HepG2 (cell line): ENCODE measurements at regions not wholly inside any gene's neighbourhood (a gene's known extent, or its start where the extent isn't known, plus 50 kb on each side); places are given as distances from the start of the nearest gene placed in this dataset.

Experiments
- FOXP1 ChIP-seq, 2 experiments: fragments of 450-650 bp in 1 of 2; IDR thresholded peaks; 2 replicates each; pipeline ENCODE4 v1.6.1; 2017 to 2018; ENCODE audit warnings: antibody characterized with exemption in 1 of 2
- KAT7 ChIP-seq: IDR thresholded peaks from 2 replicates; pipeline ENCODE4 v1.6.1; 2018; ENCODE audit warnings: borderline replicate concordance, missing compliant biosample characterization
- KDM5B ChIP-seq: sonication (generic); formaldehyde crosslinking; IDR thresholded peaks from 2 replicates; pipeline ENCODE4 v1.4.0; 2020; ENCODE audit warnings: missing genetic modification reagents, mild to moderate bottlenecking, borderline replicate concordance
- MAZ ChIP-seq, 2 experiments: sonication (generic) in 1 of 2; formaldehyde crosslinking in 1 of 2; IDR thresholded peaks; 2 replicates each; pipeline versions ENCODE4 v1.5.0 to v1.6.1; 2012 to 2020; ENCODE audit warnings: low read depth in 2 of 2, mild to moderate bottlenecking in 2 of 2, borderline replicate concordance in 1 of 2, improper control_type of control experiment in 1 of 2, low read length in 1 of 2, missing genetic modification reagents in 1 of 2, moderate library complexity in 1 of 2
- MXD1 ChIP-seq: sonication (generic); formaldehyde crosslinking; IDR thresholded peaks from 2 replicates; pipeline ENCODE4 v1.4.0; 2020; ENCODE audit warnings: mild to moderate bottlenecking, missing genetic modification reagents
- SIX1 ChIP-seq: sonication (generic); formaldehyde crosslinking; IDR thresholded peaks from 2 replicates; pipeline ENCODE4 v1.4.0; 2020; ENCODE audit warnings: missing genetic modification reagents, borderline replicate concordance
- SMAD1 ChIP-seq: sonication (generic); formaldehyde crosslinking; IDR thresholded peaks from 2 replicates; pipeline ENCODE4 v1.4.0; 2020; ENCODE audit warnings: missing genetic modification reagents, low read depth, mild to moderate bottlenecking, borderline replicate concordance
- SMAD9 ChIP-seq: sonication (generic); formaldehyde crosslinking; IDR thresholded peaks from 2 replicates; pipeline ENCODE4 v1.5.1; 2020; ENCODE audit warnings: mild to moderate bottlenecking, missing genetic modification reagents
- ZBED4 ChIP-seq: sonication (generic); formaldehyde crosslinking; IDR thresholded peaks from 2 replicates; pipeline ENCODE4 v1.4.0; 2020; ENCODE audit warnings: missing genetic modification reagents, borderline replicate concordance
- ZBTB21 ChIP-seq: sonication (generic); formaldehyde crosslinking; IDR thresholded peaks from 2 replicates; pipeline ENCODE4 v1.4.0; 2020; ENCODE audit warnings: missing genetic modification reagents
- ZMYM2 ChIP-seq: sonication (generic); formaldehyde crosslinking; IDR thresholded peaks from 2 replicates; pipeline ENCODE4 v1.8.0; 2022; ENCODE audit warnings: mild to moderate bottlenecking, missing genetic modification reagents
- ZNF414 ChIP-seq: sonication (generic); formaldehyde crosslinking; IDR thresholded peaks from 2 replicates; pipeline ENCODE4 v1.5.0; 2020; ENCODE audit warnings: missing genetic modification reagents
- ZNF792 ChIP-seq: IDR thresholded peaks from 2 replicates; pipeline ENCODE4 v1.6.1; 2016
- ZNF800 ChIP-seq: sonication (generic); formaldehyde crosslinking; IDR thresholded peaks from 2 replicates; pipeline ENCODE4 v1.4.0; 2020; ENCODE audit warnings: missing genetic modification reagents
- ZSCAN20 ChIP-seq: sonication (generic); formaldehyde crosslinking; IDR thresholded peaks from 2 replicates; pipeline ENCODE4 v1.4.0; 2020; ENCODE audit warnings: missing genetic modification reagents, mild to moderate bottlenecking, borderline replicate concordance
- TF ChIP-seq, protein P1 (sequence below): conservative IDR thresholded peaks from 2 replicates; pipeline ENCODE4 v1.6.1; 2018; ENCODE audit warnings: missing genetic modification reagents

- TF ChIP-seq ZBED4, result no peak
- TF ChIP-seq, protein P1, sequence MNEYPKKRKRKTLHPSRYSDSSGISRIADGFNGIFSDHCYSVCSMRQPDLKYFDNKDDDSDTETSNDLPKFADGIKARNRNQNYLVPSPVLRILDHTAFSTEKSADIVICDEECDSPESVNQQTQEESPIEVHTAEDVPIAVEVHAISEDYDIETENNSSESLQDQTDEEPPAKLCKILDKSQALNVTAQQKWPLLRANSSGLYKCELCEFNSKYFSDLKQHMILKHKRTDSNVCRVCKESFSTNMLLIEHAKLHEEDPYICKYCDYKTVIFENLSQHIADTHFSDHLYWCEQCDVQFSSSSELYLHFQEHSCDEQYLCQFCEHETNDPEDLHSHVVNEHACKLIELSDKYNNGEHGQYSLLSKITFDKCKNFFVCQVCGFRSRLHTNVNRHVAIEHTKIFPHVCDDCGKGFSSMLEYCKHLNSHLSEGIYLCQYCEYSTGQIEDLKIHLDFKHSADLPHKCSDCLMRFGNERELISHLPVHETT (CRISPR knock-in tag), result no peak
- TF ChIP-seq ZNF800 (CRISPR knock-in tag), result no peak
- no peak for TF ChIP-seq SIX1 (CRISPR knock-in tag)
- TF ChIP-seq KDM5B, result no peak
- peak; percentile 71; the same call in 1 of the 2 replicates for TF ChIP-seq MXD1
- no peak for TF ChIP-seq ZNF792 (CRISPR knock-in tag)
- no peak for TF ChIP-seq FOXP1 (IDR thresholded peaks at IDR 0.05)
- no peak; the same call in 1 of the 2 replicates for TF ChIP-seq FOXP1 (CRISPR knock-in tag; IDR thresholded peaks at IDR 0.05)
- 0 out of 2 replicates have a peak, but pooled peaks have one; percentile 9 for TF ChIP-seq ZBTB21 (CRISPR knock-in tag)
- no peak; the same call in none of the 2 replicates for TF ChIP-seq ZMYM2
- TF ChIP-seq MAZ (IDR thresholded peaks at IDR 0.05; ENCODE audit: borderline replicate concordance, low read depth, low read length), result peak; percentile 15; the same call in 1 of the 2 replicates
- TF ChIP-seq MAZ (CRISPR knock-in tag; IDR thresholded peaks at IDR 0.05; ENCODE audit: low read depth), result no peak; the same call in none of the 2 replicates
- no peak for TF ChIP-seq SMAD9 (CRISPR knock-in tag)
- no peak for TF ChIP-seq ZSCAN20 (CRISPR knock-in tag)
- TF ChIP-seq KAT7, result peak; percentile 69; the same call in 1 of the 2 replicates
- no peak; the same call in 1 of the 2 replicates for TF ChIP-seq SMAD1
- no peak; the same call in 1 of the 2 replicates for TF ChIP-seq ZNF414 (CRISPR knock-in tag)
These were observed 187.7 kb upstream of the HAAO start (continued) for GRCh38 chr2:42979870-42980763.
